Thymus (tissue), 11 donors: ENCODE measurements at regions not wholly inside any gene's neighbourhood (a gene's known extent, or its start where the extent isn't known, plus 50 kb on each side); places are given as distances from the start of the nearest gene placed in this dataset.

ENCODE experiments used
- DNase-seq, 9 donors: peaks; one replicate each; pipeline ENCODE4 v3.0.0-alpha.2; 2013; ENCODE audit warnings: low spot score in 9 of 9, low read depth in 6 of 9, missing footprints in 1 of 9
- H3K27ac ChIP-seq, 2 donors: one replicate each; pipeline ENCODE4 v1.5.1; 2013; ENCODE audit warnings: control low read depth in 1 of 2, low read depth in 1 of 2, low read length in 1 of 2, mild to moderate bottlenecking in 1 of 2, moderate library complexity in 1 of 2
- H3K27me3 ChIP-seq, 2 donors: one replicate each; pipeline ENCODE4 v1.5.1; 2013; ENCODE audit warnings: low read length in 1 of 2; ENCODE audit not compliant: control insufficient read depth in 2 of 2, insufficient read depth in 1 of 2
- H3K36me3 ChIP-seq, 2 donors: one replicate each; pipeline ENCODE4 v1.5.1; 2013; ENCODE audit warnings: low read length in 1 of 2, mild to moderate bottlenecking in 1 of 2, moderate library complexity in 1 of 2; ENCODE audit not compliant: control insufficient read depth in 2 of 2, insufficient read depth in 2 of 2
- H3K4me1 ChIP-seq, 2 donors: one replicate each; pipeline ENCODE4 v1.5.1; 2013; ENCODE audit warnings: low read length in 2 of 2; ENCODE audit not compliant: control insufficient read depth in 2 of 2, insufficient read depth in 2 of 2
- H3K4me3 ChIP-seq, 2 donors: one replicate each; pipeline ENCODE4 v1.5.1; 2013; ENCODE audit warnings: low read length in 2 of 2, control low read depth in 1 of 2, mild to moderate bottlenecking in 1 of 2
- H3K9me3 ChIP-seq, 2 donors: one replicate each; pipeline ENCODE4 v1.5.1; 2013; ENCODE audit warnings: low read length in 1 of 2, mild to moderate bottlenecking in 1 of 2; ENCODE audit not compliant: control insufficient read depth in 2 of 2, insufficient read depth in 1 of 2
- WGBS: extraction: QIAGEN DNeasy Blood & Tissue Kit; methylation state at CpG from one replicate; pipeline ENCODE4 v1.1.7; 2013; 5-methylcytosine and 5-hydroxymethylcytosine counted together
- donor health status: healthy.

- no peak overlapping the region for H3K27ac ChIP-seq
- WGBS = over 99% methylated on average over 2 of the region's 2 CpGs
Measured at GRCh38 chr15:39456159-39456558, 124.7 kb upstream of the THBS1 start.

DNA sequence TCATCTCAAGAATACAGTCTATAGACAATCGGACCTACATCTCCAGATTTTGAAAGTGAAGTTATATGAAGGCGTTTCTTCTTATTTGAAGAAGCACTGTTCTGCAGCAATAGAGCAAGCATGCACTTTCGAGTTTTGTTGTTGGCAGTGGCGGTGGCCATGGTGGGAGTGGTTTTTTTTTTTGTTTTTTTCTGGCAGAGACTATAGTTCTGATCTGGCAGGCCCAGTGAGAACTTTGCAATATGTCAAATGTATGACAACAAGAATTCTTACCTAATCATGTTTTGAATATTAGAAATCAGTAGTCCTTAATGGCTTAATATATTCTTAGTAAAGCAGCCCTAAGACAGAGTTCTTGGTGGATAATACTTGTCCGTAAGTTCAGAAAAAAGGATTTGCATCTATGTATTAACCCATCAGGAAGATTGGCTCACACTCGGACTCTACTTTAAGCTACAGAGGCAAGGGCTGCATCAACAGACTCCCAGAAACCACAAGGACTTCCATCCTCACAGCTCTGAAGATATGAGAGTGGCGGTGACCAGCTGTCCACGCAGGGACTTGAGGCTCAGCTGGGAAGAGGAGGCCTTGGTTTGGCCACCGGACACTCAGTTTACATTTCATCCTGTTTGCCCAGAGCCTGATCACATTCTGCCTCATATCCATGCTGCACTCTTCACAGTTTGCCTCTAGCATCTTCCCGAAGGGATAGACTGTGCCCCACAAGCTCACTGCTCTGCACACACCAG lies 124.1 kb upstream of the THBS1 start:
- Histone ChIP-seq H3K27me3 (no peaks in the 10 kb centered on the region), H3K36me3 (no peaks in the 10 kb centered on the region), H3K27ac (no peak overlapping the region), H3K9me3 (no peaks in the 10 kb centered on the region), H3K4me1 (no peaks in the 10 kb centered on the region), H3K4me3 (no peak overlapping the region)
- DNase-seq = no peak
- WGBS = 98% methylated on average over 10 of the region's 10 CpGs

More at GRCh38 chr15:39456159-39456558, 124.7 kb upstream of the THBS1 start:
- no peaks in the 10 kb centered on the region for H3K4me1 ChIP-seq
- DNase-seq = no peak
- H3K36me3 ChIP-seq = no peaks in the 10 kb centered on the region
- no peak overlapping the region for H3K4me3 ChIP-seq
- H3K27me3 ChIP-seq = no peaks in the 10 kb centered on the region
- H3K9me3 ChIP-seq = no peaks in the 10 kb centered on the region

- WGBS = 98% methylated on average over 3 of the region's 3 CpGs
- Histone ChIP-seq H3K27ac (no peak overlapping the region), H3K27me3 (no peaks in the 10 kb centered on the region), H3K4me3 (no peak overlapping the region), H3K4me1 (no peaks in the 10 kb centered on the region), H3K36me3 (no peaks in the 10 kb centered on the region), H3K9me3 (no peaks in the 10 kb centered on the region)
- no peak for DNase-seq
Measured at GRCh38 chr15:39458131-39458530, 122.7 kb upstream of the THBS1 start.

DNA sequence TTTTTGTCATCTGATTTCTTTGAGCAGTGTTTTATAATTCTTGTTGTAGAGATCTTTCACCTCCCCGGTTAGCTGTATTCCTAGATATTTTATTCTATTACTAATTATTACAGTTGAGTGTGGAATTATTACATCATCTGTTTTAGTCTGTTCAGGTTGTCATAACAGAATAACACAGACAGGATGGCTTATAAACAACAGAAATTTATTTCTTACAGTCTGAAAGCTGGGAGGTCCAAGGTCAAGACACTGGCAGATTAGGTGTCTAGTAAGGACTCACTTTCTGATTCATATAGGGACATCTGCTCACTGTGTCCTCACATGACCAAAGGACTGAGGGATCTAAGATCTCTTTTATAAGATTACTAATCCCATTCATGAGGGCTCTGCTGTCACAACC lies 121.3 kb upstream of the THBS1 start:
- 100% methylated on average over 1 of the region's 1 CpG for WGBS
- no peak overlapping the region for H3K27ac ChIP-seq
- no peak overlapping the region for H3K4me3 ChIP-seq
- no peaks in the 10 kb centered on the region for H3K9me3 ChIP-seq
- H3K27me3 ChIP-seq = no peaks in the 10 kb centered on the region
- no peaks in the 10 kb centered on the region for H3K4me1 ChIP-seq
- no peaks in the 10 kb centered on the region for H3K36me3 ChIP-seq
- DNase-seq = no peak

DNA sequence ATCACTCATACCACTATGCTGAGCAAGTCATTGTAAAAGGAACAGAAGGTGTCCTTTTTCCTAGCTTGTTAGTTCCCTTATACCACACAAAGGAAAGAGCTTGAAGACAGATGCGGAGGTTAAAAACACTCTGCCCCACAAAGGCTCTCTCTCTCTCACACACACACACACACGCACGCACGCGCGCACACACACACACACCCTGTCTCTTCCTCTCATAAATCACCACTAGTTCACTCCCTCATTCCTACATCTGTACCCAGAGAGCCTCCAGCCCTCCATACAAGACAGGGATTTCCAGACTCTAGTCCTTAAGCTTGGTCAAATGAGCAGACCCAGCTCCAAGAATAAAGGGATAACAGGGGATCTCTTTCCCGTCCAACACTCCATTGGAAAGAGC lies 120.1 kb upstream of the THBS1 start:
- no peaks in the 10 kb centered on the region for H3K4me1 ChIP-seq
- no peaks in the 10 kb centered on the region for H3K36me3 ChIP-seq
- no peak for DNase-seq
- no peak overlapping the region for H3K27ac ChIP-seq
- WGBS = 92% methylated on average over 7 of the region's 7 CpGs
- no peaks in the 10 kb centered on the region for H3K9me3 ChIP-seq
- no peak overlapping the region for H3K4me3 ChIP-seq
- no peaks in the 10 kb centered on the region for H3K27me3 ChIP-seq

DNA sequence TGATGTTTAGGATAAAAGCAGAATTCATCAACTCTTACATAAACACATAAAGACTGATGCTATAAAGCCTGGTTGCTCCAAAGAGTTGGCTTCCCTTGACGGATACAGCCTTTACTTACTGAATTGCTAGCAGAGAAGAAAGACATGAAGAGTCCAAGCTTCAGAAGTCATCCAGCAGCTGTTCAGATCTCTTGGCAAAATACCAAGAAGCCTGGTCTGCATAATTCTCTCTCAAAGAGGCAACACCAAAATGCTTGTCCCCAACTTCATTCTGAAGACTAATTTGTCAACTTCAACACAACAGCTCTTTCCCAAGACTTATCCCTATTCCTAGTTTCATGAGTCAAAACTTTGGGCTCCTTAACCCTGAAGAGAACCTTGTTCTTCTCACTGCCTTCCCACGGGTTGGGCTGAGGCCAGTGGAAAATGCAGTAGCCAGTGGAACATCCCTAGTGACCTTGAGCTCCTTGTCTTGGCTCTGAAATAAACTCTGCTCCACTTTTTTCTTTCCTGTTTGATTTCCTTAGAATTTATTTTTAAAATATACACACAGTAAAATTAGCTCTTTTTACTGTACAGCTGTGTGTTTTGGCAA lies 119.2 kb upstream of the THBS1 start:
- Histone ChIP-seq H3K4me3 (no peak overlapping the region), H3K9me3 (no peaks in the 10 kb centered on the region), H3K27ac (no peak overlapping the region), H3K36me3 (no peaks in the 10 kb centered on the region), H3K27me3 (no peaks in the 10 kb centered on the region), H3K4me1 (no peaks in the 10 kb centered on the region)
- DNase-seq = no peak
- whole genome bisulfite sequencing = 97% methylated on average over 2 of the region's 2 CpGs

DNA sequence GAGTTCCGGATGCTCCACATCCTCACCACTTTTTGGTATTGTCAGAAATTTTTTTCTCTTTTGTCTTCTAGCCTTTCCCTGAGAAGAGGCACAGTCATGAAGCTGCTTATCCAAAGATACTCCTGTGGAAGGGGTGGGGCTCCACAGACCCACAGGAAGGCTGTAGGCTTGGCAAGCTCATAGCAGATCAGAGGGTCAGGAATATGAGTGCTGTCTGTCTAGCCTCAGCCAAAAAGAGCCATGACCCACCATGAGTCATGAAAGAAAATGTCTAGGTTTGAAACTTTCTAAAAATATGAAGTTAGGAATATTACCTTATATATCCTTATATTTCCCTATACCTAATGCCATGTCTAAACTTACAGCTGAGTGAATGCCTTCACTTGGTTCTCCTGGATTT lies 118.2 kb upstream of the THBS1 start:
- no peak overlapping the region for H3K27ac ChIP-seq
- no peaks in the 10 kb centered on the region for H3K27me3 ChIP-seq
- no peaks in the 10 kb centered on the region for H3K4me1 ChIP-seq
- no peaks in the 10 kb centered on the region for H3K9me3 ChIP-seq
- no peak for DNase-seq
- H3K4me3 ChIP-seq = no peak overlapping the region
- WGBS = 98% methylated on average over 1 of the region's 1 CpG
- no peaks in the 10 kb centered on the region for H3K36me3 ChIP-seq

GRCh38 chr15:39465843-39466749 lies 114.8 kb upstream of the THBS1 start:
- WGBS = 94% methylated on average over 8 of the region's 8 CpGs
- DNase-seq = no peak
- H3K27ac ChIP-seq = no peak overlapping the region
- H3K27me3 ChIP-seq = no peaks in the 10 kb centered on the region
- H3K9me3 ChIP-seq = no peaks in the 10 kb centered on the region
- no peaks in the 10 kb centered on the region for H3K4me1 ChIP-seq
- no peak overlapping the region for H3K4me3 ChIP-seq
- no peaks in the 10 kb centered on the region for H3K36me3 ChIP-seq

GRCh38 chr15:39466750-39467105 lies 114.2 kb upstream of the THBS1 start:
- DNase-seq = no peak
- no peak overlapping the region for H3K4me3 ChIP-seq
- no peak overlapping the region for H3K27ac ChIP-seq
- WGBS = 95% methylated on average over 5 of the region's 5 CpGs
- H3K36me3 ChIP-seq = no peaks in the 10 kb centered on the region
- no peaks in the 10 kb centered on the region for H3K9me3 ChIP-seq
- no peaks in the 10 kb centered on the region for H3K4me1 ChIP-seq
- H3K27me3 ChIP-seq = no peaks in the 10 kb centered on the region
